ENCODE measurements at regions not wholly inside any gene's neighbourhood (a gene's known extent, or its start where the extent isn't known, plus 50 kb on each side); places are given as distances from the start of the nearest gene placed in this dataset.

DNA sequence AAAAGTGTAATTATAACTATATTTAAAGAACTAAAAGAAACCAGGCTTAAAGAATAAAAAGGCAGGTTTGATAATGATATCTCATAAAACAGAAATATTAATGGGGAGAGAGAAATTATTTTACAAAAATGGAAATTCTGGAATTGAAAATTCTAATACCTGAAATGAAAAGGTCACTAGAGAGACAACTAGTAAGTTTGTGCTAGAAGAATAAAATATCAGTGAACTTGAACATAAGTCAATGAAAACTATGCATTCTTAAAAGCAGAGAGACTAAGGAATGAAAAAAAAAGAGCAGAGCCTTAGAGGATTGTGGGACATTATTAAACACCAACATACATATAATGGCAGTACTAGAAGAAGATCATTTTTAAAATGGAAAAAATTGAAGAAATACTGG, 1475.0 kb upstream of the ZEB2 start:
- no peak overlapping the region for H3K27ac Mint-ChIP-seq
- TF ChIP-seq EZH2 (IDR thresholded peaks at IDR 0.05; ENCODE audit: borderline replicate concordance, insufficient read depth, low read depth, low read length, poor library complexity, severe bottlenecking), result no peak
- TF ChIP-seq, protein P1, sequence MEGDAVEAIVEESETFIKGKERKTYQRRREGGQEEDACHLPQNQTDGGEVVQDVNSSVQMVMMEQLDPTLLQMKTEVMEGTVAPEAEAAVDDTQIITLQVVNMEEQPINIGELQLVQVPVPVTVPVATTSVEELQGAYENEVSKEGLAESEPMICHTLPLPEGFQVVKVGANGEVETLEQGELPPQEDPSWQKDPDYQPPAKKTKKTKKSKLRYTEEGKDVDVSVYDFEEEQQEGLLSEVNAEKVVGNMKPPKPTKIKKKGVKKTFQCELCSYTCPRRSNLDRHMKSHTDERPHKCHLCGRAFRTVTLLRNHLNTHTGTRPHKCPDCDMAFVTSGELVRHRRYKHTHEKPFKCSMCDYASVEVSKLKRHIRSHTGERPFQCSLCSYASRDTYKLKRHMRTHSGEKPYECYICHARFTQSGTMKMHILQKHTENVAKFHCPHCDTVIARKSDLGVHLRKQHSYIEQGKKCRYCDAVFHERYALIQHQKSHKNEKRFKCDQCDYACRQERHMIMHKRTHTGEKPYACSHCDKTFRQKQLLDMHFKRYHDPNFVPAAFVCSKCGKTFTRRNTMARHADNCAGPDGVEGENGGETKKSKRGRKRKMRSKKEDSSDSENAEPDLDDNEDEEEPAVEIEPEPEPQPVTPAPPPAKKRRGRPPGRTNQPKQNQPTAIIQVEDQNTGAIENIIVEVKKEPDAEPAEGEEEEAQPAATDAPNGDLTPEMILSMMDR (IDR thresholded peaks at IDR 0.05), result no peak
- H2AFZ ChIP-seq (ENCODE audit: insufficient read depth, low read depth, low read length, poor library complexity, severe bottlenecking), result no peak overlapping the region
- intact Hi-C loops (cut with micrococcal nuclease), result no loop called here
- no peak for DNase-seq
- no peaks in the 10 kb centered on the region for H3K27me3 ChIP-seq (replicated peaks in 1 of 4; ENCODE audit: control extremely low read depth in 1 of 4, control insufficient read depth in 3 of 4, insufficient read depth in 4 of 4, low read length in 3 of 4)
- H3K4me2 ChIP-seq (replicated peaks; ENCODE audit: low read depth, low read length, poor library complexity, severe bottlenecking), result no peak overlapping the region
- H3K4me3 ChIP-seq (ENCODE audit: control extremely low read depth in 1 of 5, extremely low read depth in 1 of 5, insufficient read depth in 1 of 5, low read depth in 2 of 5, low read length in 4 of 5), result no peak overlapping the region
- POLR2A ChIA-PET, result no interaction called here
- H3K9me3 Mint-ChIP-seq (ENCODE audit: insufficient read depth), result peaks cover 13% of the 10 kb centered on the region
- ATAC-seq (ENCODE audit: low read depth), result no peak
- no peak overlapping the region for H3K4me3 Mint-ChIP-seq
- no peaks in the 10 kb centered on the region for H3K27me3 Mint-ChIP-seq
- no peaks in the 10 kb centered on the region for H3K4me1 ChIP-seq (ENCODE audit: control insufficient read depth in 2 of 2, insufficient read depth in 2 of 2, low read length in 2 of 2)
- H3K36me3 ChIP-seq (replicated peaks in 1 of 2; ENCODE audit: control extremely low read depth in 1 of 2, control insufficient read depth in 1 of 2, extremely low read depth in 1 of 2, insufficient read depth in 2 of 2, low read length in 1 of 2), result no peaks in the 10 kb centered on the region
- no peaks in the 10 kb centered on the region for H3K79me2 ChIP-seq (ENCODE audit: control insufficient read depth, insufficient read depth, low read length)
- CTCF ChIA-PET, result no interaction called here
- no peak overlapping the region for H3K9ac ChIP-seq (ENCODE audit: low read length)
- no peaks in the 10 kb centered on the region for H4K20me1 ChIP-seq (ENCODE audit: control insufficient read depth, insufficient read depth, low read length, poor library complexity, severe bottlenecking)
- H3K9me3 ChIP-seq (ENCODE audit: control extremely low read depth in 1 of 3, control insufficient read depth in 2 of 3, insufficient read depth in 1 of 3, low read length in 2 of 3), result peaks cover 0 to 7% (median 6%) of the 10 kb centered on the region in 3 donors
- no peak overlapping the region for H3K27ac ChIP-seq (ENCODE audit: low read length in 2 of 2)
- H3K4me1 Mint-ChIP-seq, result no peaks in the 10 kb centered on the region

DNA sequence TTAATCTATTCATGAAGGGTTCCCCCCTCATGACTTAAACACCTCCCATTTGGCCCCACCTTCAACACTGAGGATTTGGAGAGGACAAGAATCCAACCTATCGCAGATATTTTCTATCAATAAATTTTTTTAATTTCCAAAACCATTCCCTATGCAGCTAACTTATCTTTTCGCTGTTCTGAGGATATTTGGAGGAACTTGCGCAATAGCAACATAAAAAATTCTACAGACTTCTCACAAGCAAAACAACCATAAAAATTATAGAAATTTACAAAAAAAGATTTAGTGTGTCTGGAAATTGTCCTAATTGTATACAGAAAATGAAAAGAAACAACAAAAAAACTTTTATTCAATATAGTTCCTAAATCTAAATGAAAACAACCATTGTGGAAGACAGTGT, 1472.7 kb upstream of the ZEB2 start:
- H3K9ac ChIP-seq (ENCODE audit: low read length), result no peak overlapping the region
- WGBS (ENCODE audit: insufficient coverage), result no CpG with 5 or more reads among the region's 3 CpGs
- no peak overlapping the region for H2AFZ ChIP-seq (ENCODE audit: insufficient read depth, low read depth, low read length, poor library complexity, severe bottlenecking)
- Mint-ChIP-seq H3K27me3 (no peaks in the 10 kb centered on the region), H3K27ac (no peak overlapping the region), H3K4me1 (no peaks in the 10 kb centered on the region), H3K4me3 (no peak overlapping the region), H3K9me3 (ENCODE audit: insufficient read depth) (peaks cover 13% of the 10 kb centered on the region)
- no peak for TF ChIP-seq EZH2 (IDR thresholded peaks at IDR 0.05; ENCODE audit: borderline replicate concordance, insufficient read depth, low read depth, low read length, poor library complexity, severe bottlenecking)
- TF ChIP-seq, protein P1 (IDR thresholded peaks at IDR 0.05), result no peak
- DNase-seq (no peak), ATAC-seq (ENCODE audit: low read depth) (no peak)
- no peak overlapping the region for H3K27ac ChIP-seq (ENCODE audit: low read length in 2 of 2)
- H3K4me1 ChIP-seq (ENCODE audit: control insufficient read depth in 2 of 2, insufficient read depth in 2 of 2, low read length in 2 of 2), result no peaks in the 10 kb centered on the region
- no peak overlapping the region for H3K4me2 ChIP-seq (replicated peaks; ENCODE audit: low read depth, low read length, poor library complexity, severe bottlenecking)
- H3K27me3 ChIP-seq (replicated peaks in 1 of 4; ENCODE audit: control extremely low read depth in 1 of 4, control insufficient read depth in 3 of 4, insufficient read depth in 4 of 4, low read length in 3 of 4), result no peaks in the 10 kb centered on the region
- H3K9me3 ChIP-seq (ENCODE audit: control extremely low read depth in 1 of 3, control insufficient read depth in 2 of 3, insufficient read depth in 1 of 3, low read length in 2 of 3), result peaks cover 0 to 7% (median 6%) of the 10 kb centered on the region in 3 donors
- H3K36me3 ChIP-seq (replicated peaks in 1 of 2; ENCODE audit: control extremely low read depth in 1 of 2, control insufficient read depth in 1 of 2, extremely low read depth in 1 of 2, insufficient read depth in 2 of 2, low read length in 1 of 2), result no peaks in the 10 kb centered on the region
- POLR2A ChIA-PET, result no interaction called here
- H3K79me2 ChIP-seq (ENCODE audit: control insufficient read depth, insufficient read depth, low read length), result no peaks in the 10 kb centered on the region
- H4K20me1 ChIP-seq (ENCODE audit: control insufficient read depth, insufficient read depth, low read length, poor library complexity, severe bottlenecking), result no peaks in the 10 kb centered on the region
- CTCF ChIA-PET, result no interaction called here
- H3K4me3 ChIP-seq (ENCODE audit: control extremely low read depth in 1 of 5, extremely low read depth in 1 of 5, insufficient read depth in 1 of 5, low read depth in 2 of 5, low read length in 4 of 5), result no peak overlapping the region
- intact Hi-C loops (cut with micrococcal nuclease), result no loop called here
